ENCODE measurements at regions not wholly inside any gene's neighbourhood (a gene's known extent, or its start where the extent isn't known, plus 50 kb on each side); places are given as distances from the start of the nearest gene placed in this dataset.
"Not testable (repeated sequence)": the region's sequence is repeated elsewhere in the genome, so short reads cannot be mapped to it uniquely, and the experiment has no call there.

DNA sequence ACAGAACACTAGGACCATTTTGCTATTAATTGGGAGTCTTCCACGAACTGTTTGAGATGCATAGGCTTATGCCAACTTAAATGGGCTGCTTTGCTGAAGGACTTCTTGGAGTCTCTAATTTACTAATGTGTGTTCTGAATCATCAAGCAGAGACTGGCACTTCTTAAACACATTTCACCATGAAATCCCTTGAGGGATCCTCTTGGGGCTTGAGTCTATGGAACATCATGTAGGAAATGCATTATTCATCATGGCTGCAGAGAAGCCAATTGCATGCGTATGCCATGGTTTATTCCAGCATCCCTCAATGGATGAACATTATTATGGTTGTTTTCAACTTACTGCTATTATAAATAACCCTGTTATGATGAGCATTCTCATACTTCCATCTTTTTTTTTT, 73.4 kb downstream of the FGD2 start:
- ATAC-seq (ENCODE audit: low FRiP score) (no peak), DNase-seq (ENCODE audit: low spot score) (no peak)
- TF ChIP-seq, protein P1, sequence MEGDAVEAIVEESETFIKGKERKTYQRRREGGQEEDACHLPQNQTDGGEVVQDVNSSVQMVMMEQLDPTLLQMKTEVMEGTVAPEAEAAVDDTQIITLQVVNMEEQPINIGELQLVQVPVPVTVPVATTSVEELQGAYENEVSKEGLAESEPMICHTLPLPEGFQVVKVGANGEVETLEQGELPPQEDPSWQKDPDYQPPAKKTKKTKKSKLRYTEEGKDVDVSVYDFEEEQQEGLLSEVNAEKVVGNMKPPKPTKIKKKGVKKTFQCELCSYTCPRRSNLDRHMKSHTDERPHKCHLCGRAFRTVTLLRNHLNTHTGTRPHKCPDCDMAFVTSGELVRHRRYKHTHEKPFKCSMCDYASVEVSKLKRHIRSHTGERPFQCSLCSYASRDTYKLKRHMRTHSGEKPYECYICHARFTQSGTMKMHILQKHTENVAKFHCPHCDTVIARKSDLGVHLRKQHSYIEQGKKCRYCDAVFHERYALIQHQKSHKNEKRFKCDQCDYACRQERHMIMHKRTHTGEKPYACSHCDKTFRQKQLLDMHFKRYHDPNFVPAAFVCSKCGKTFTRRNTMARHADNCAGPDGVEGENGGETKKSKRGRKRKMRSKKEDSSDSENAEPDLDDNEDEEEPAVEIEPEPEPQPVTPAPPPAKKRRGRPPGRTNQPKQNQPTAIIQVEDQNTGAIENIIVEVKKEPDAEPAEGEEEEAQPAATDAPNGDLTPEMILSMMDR (IDR thresholded peaks at IDR 0.05): no peak

DNA sequence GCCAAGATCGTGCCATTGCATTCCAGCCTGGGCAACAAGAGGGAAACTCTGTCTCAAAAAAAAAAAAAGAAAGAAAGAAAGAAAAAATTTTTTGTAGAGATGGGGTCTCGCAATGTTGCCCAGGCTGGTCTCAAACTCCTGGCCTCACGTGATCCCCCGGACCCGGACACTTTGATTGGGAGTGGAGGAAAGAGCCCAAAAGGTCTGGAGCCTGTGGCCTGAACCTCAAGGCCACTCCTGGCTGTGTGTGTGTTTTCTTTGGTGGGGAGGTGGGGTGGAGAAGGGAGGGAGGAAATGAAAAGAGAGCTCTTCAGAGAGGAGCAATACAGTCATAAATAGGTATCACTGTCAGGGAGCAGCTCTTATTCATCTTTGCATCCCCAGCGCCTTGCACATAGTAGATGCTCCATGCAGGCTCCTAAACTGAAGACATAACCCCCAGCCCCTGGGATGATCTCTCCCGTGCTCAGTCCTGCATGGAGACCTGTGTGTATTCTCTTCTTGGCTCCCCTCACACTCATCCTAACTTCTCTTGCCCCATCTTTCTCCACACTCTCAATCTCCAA, 75.7 kb downstream of the FGD2 start:
- no peak for ATAC-seq (ENCODE audit: low FRiP score)
- DNase-seq (ENCODE audit: low spot score): no peak
- TF ChIP-seq, protein P1 (IDR thresholded peaks at IDR 0.05): no peak

DNA sequence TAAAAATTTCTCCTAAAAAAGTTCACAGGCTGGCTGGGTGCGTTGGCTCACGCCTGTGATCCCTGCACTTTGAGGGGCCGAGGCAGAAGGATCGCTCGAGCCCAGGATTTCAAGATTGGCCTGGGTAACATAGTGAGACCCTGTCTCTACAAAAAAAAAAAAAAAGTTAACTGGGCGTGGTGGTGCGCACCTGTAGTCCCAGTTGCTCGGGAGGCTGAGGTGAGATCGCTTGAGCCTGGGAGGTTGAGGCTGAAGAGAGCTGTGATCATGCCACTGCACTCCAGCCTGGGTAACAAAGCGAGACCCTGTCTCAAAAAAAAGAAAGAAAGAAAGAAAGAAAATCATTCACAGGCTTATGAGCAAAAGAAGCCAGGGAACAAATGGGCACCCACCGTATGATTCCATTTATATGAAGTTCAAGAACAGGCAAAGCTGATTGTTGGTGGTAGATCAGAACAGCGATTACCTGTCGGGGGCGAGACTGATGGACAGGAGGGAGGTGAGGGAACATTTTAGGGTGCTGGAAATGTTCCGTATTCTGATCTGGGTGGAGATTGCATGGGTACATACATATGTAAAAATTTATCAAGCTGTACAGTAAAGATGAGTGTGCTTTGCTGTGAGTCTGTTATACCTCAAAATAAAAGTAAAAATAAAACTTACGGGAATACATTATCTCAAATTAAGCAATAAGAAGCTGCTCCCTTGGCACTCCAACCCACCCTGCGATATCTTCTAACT, 77.1 kb downstream of the FGD2 start:
- ATAC-seq (ENCODE audit: low FRiP score): peak; percentile 15
- TF ChIP-seq, protein P1 (IDR thresholded peaks at IDR 0.05): no peak

DNA sequence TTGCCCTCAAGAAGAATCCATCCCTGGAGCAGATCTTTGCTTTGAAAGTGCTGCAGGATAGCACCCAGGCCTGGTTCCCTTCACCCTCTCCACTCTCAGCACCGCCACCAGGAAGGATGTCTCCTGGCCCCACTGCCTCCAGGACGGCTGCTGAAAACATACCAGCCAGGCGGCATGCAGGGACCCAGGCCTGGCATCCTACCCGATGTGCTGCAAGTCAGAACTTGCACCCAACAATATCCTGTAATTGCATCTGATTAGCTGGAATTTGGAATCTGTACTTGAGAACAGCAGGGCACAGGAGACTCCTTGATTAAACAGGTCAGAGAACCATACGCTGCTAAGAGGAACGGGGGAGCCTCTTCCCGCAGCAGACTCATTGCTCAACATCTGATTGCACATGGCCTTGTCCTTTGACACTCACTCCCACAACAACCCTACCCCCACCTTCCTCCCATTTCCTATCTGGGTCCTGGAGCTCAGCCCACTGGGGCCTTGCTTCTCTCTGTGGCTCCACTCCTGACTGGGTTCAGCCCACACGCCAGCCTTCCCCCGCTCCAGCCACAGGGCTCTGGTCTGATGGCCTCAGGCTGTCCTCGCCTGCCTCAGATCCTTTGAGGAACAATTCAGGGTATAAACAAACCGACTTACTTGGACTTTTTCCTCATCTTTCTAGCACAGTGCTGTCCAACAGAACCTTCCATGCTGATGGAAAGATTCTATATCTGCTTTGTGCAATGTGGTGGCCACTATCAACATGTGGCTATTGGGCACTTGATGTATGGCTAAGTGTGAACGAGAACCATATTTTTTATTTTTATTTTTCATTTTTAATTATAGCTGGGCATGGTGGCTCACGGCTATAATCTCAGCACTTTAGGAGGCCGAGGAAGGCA, 78.0 kb downstream of the FGD2 start:
- peak; percentile 48 for DNase-seq (ENCODE audit: low spot score)
- TF ChIP-seq, protein P1 (IDR thresholded peaks at IDR 0.05): no peak
- peak; percentile 91 for ATAC-seq (ENCODE audit: low FRiP score)

More for the DNA sequence above, 77.1 kb downstream of the FGD2 start:
- DNase-seq (ENCODE audit: low spot score): no peak

DNA sequence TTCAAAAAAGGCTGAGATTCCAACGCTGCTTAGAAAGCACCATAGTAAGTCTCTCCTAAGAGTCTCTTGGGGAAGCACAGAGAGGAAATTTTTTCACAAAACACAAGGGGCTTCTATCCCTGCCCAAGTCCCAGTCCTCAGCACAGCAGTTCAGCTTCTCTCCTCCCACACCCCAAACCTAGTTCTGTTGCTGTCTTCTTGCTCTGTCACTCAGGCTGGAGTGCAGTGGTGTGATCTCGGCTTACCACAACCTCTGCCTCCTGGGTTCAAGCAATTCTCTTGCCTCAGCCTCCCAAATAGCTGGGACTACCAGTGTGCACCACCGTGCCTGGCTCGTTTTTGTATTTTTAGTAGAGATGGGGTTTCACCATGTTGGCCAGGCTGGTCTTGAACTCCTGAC, 79.2 kb downstream of the FGD2 start:
- not testable (repeated sequence) for ATAC-seq (ENCODE audit: low FRiP score); DNase-seq (ENCODE audit: low spot score)

DNA sequence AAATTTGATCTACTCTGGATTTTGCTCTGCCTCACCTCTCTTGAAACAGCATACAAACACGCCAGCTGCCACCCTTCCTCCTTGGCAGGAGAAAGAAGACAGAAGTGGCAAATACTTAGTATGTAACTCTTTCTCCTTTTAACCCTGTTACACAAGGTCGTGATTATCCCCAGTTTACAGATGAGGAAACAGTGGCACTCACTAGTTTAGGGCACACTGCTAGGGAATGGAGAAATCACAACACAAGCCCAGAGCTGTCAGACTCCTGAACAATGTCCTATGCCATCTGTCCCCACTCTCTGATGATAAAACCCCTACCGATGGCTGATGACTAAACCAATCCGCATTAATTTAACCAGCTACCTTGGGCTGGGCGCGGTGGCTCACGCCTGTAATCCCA, 79.7 kb downstream of the FGD2 start:
- TF ChIP-seq, protein P1 (IDR thresholded peaks at IDR 0.05): no peak
- no peak for ATAC-seq (ENCODE audit: low FRiP score)
- DNase-seq (ENCODE audit: low spot score): no peak

DNA sequence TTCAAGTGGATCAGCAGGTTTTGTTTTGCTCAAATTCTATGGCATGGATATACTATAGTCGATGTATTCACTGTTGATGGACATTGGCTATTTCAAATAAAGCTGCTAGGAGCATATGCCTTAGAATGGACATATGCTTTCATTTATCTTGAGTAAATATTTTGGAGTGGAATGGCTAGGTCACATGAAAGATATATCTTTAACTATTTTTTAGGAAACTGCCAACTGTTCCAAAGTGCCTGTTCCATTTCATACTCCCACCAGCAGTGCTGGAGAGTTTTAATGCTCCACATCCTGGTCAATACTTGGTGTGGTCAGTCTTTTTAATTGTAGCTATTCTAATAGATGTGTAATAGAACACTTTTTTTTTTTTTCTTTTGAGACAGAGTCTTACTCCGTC, 81.1 kb upstream of the PIM1 start:
- DNase-seq (ENCODE audit: low spot score): no peak
- no peak for ATAC-seq (ENCODE audit: low FRiP score)
- TF ChIP-seq, protein P1 (IDR thresholded peaks at IDR 0.05): no peak

Data from omental fat pad (tissue), 3 donors.